IMR-90 (cell line): ENCODE measurements at regions not wholly inside any gene's neighbourhood (a gene's known extent, or its start where the extent isn't known, plus 50 kb on each side); places are given as distances from the start of the nearest gene placed in this dataset.

Source experiments
- ATAC-seq: fragments of 200-7000 bp; cut with Tn5 transposase; 2 replicates; pipeline ENCODE4 v1.9.1; 2020; ENCODE audit warnings: low read depth, mild to moderate bottlenecking, moderate library complexity
- BruUV-seq: library from RNA; stranded (reverse); fragments of 400-500 nt; replicated peaks from 2 replicates; lab custom pipeline; 2021; lab: Mats Ljungman, UMichigan
- CTCF ChIA-PET: fragments of 300-600 bp; formaldehyde crosslinking; extraction: SDS; loops from one replicate; lab custom pipeline; 2021; ENCODE audit warnings: antibody characterized with exemption; lab: Yijun Ruan, JAX
- POLR2A ChIA-PET: fragments of 300-600 bp; sonication (Branson Sonifier 250); formaldehyde crosslinking; loops from one replicate; lab custom pipeline; 2022; ENCODE audit warnings: antibody characterized with exemption; ENCODE audit not compliant: unreplicated experiment; lab: Charles Lee
- DNase-seq: peaks from one replicate; pipeline ENCODE4 v3.0.0; 2013
- H2AFZ ChIP-seq: replicated peaks from 2 replicates; pipeline ENCODE3; 2013; ENCODE audit warnings: low read length, mild to moderate bottlenecking; ENCODE audit not compliant: poor library complexity
- H2AK5ac ChIP-seq: 2 replicates; pipeline ENCODE4 v1.6.1; 2013; ENCODE audit warnings: low read depth, low read length, inconsistent platforms
- H2AK9ac ChIP-seq: replicated peaks from 2 replicates; pipeline ENCODE3; 2013; ENCODE audit warnings: mild to moderate bottlenecking, low read depth, low read length, moderate library complexity; ENCODE audit not compliant: poor library complexity
- H2BK120ac ChIP-seq: 2 replicates; pipeline ENCODE4 v1.6.1; 2013; ENCODE audit warnings: low read depth, low read length, inconsistent platforms
- H2BK15ac ChIP-seq: 3 replicates; pipeline ENCODE4 v1.6.1; 2013; ENCODE audit warnings: low read depth, low read length, inconsistent platforms
- H2BK20ac ChIP-seq: 2 replicates; pipeline ENCODE4 v1.6.1; 2013; ENCODE audit warnings: low read depth, mild to moderate bottlenecking, inconsistent platforms, low read length, moderate library complexity
- H2BK5ac ChIP-seq: 2 replicates; pipeline ENCODE4 v1.6.1; 2013; ENCODE audit warnings: mild to moderate bottlenecking, low read depth, low read length, inconsistent platforms; ENCODE audit not compliant: poor library complexity, severe bottlenecking
- H3K14ac ChIP-seq: replicated peaks from 2 replicates; pipeline ENCODE4 v1.6.1; 2013; ENCODE audit warnings: low read depth, low read length, inconsistent platforms
- H3K18ac ChIP-seq: 2 replicates; pipeline ENCODE4 v1.6.1; 2013; ENCODE audit warnings: low read depth, low read length, control low read depth
- H3K23ac ChIP-seq: 2 replicates; pipeline ENCODE4 v1.6.1; 2013; ENCODE audit warnings: low read depth, low read length, inconsistent platforms
- H3K27ac ChIP-seq: 2 replicates; pipeline ENCODE4 v1.5.1; 2013; ENCODE audit warnings: mild to moderate bottlenecking, control low read depth, low read length; ENCODE audit not compliant: insufficient read depth
- H3K27me3 ChIP-seq: 2 replicates; pipeline ENCODE4 v1.6.1; 2013; ENCODE audit warnings: low read length; ENCODE audit not compliant: control insufficient read depth, insufficient read depth
- H3K36me3 ChIP-seq: 2 replicates; pipeline ENCODE4 v1.6.1; 2013; ENCODE audit warnings: low read length, mixed read lengths; ENCODE audit not compliant: control insufficient read depth, insufficient read depth
- H3K4ac ChIP-seq: 2 replicates; pipeline ENCODE4 v1.6.1; 2013; ENCODE audit warnings: low read depth, low read length, inconsistent platforms
- H3K4me1 ChIP-seq: 2 replicates; pipeline ENCODE4 v1.6.1; 2013; ENCODE audit warnings: low read length, mixed read lengths; ENCODE audit not compliant: control insufficient read depth, insufficient read depth
- H3K4me2 ChIP-seq: 2 replicates; pipeline ENCODE4 v1.6.1; 2013; ENCODE audit warnings: low read depth, mild to moderate bottlenecking, control low read depth, low read length, moderate library complexity
- H3K4me3 ChIP-seq: 2 replicates; pipeline ENCODE4 v1.5.1; 2013; ENCODE audit warnings: low read depth, mild to moderate bottlenecking, control low read depth, low read length, moderate library complexity; ENCODE audit not compliant: insufficient read depth
- H3K56ac ChIP-seq: 2 replicates; pipeline ENCODE4 v1.6.1; 2013; ENCODE audit warnings: low read length, inconsistent platforms; ENCODE audit not compliant: insufficient read depth; ENCODE audit errors: extremely low read depth
- H3K79me1 ChIP-seq, 2 experiments: 2 replicates each; pipeline ENCODE4 v1.6.1; 2013; ENCODE audit warnings: low read length in 2 of 2, inconsistent platforms in 1 of 2, low read depth in 1 of 2
- H3K9ac ChIP-seq: 2 replicates; pipeline ENCODE4 v1.6.1; 2013; ENCODE audit warnings: low read depth, low read length, control low read depth
- H3K9me1 ChIP-seq: 2 replicates; pipeline ENCODE4 v1.6.1; 2013; ENCODE audit warnings: low read length, inconsistent platforms; ENCODE audit not compliant: insufficient read depth
- H3K9me3 ChIP-seq: 2 replicates; pipeline ENCODE4 v1.6.1; 2013; ENCODE audit warnings: low read length; ENCODE audit not compliant: control insufficient read depth, insufficient read depth
- H4K20me1 ChIP-seq: 2 replicates; pipeline ENCODE4 v1.6.1; 2013; ENCODE audit warnings: low read length, inconsistent platforms; ENCODE audit not compliant: insufficient read depth
- H4K5ac ChIP-seq: 2 replicates; pipeline ENCODE4 v1.6.1; 2013; ENCODE audit warnings: mild to moderate bottlenecking, low read depth, low read length, control low read depth
- H4K8ac ChIP-seq, 2 experiments: 2 replicates each; pipeline ENCODE4 v1.6.1; 2013; ENCODE audit warnings: low read depth in 2 of 2, low read length in 2 of 2, control low read depth in 1 of 2, inconsistent platforms in 1 of 2
- H4K91ac ChIP-seq: 2 replicates; pipeline ENCODE4 v1.6.1; 2013; ENCODE audit warnings: low read depth, low read length, inconsistent platforms; ENCODE audit not compliant: insufficient read depth
- CHD1 ChIP-seq: IDR thresholded peaks from 2 replicates; pipeline ENCODE4 v1.6.1; 2012; ENCODE audit warnings: low read depth, low read length, improper control_type of control experiment
- CTCF ChIP-seq: conservative IDR thresholded peaks from 2 replicates; pipeline ENCODE4 v1.5.1; 2012; ENCODE audit warnings: mild to moderate bottlenecking, low read depth, low read length, improper control_type of control experiment
- FOS ChIP-seq: fragments of 150-350 bp; IDR thresholded peaks from 2 replicates; pipeline ENCODE4 v1.6.1; 2016; ENCODE audit warnings: low read depth, low read length
- MAFK ChIP-seq: IDR thresholded peaks from 2 replicates; pipeline ENCODE4 v1.6.1; 2012; ENCODE audit warnings: low read depth, low read length, improper control_type of control experiment
- WGBS, 2 experiments: methylation state at CpG; one replicate each; pipeline versions ENCODE4 v1.1.5 to v1.1.7; 2013; ENCODE audit warnings: missing lambda C conversion rate in 2 of 2; ENCODE audit not compliant: insufficient read length in 1 of 2; ENCODE audit errors: extremely low coverage in 2 of 2; 5-methylcytosine and 5-hydroxymethylcytosine counted together
- dilution Hi-C: fragments of 300-500 bp; cut with HindIII; formaldehyde crosslinking; loops from one replicate; pipeline ENCODE4 v1.14.3; 2018; ENCODE audit warnings: low sequenced_read_pairs; ENCODE audit not compliant: unreplicated experiment
- in situ Hi-C: fragments of 300-500 bp; cut with MboI; formaldehyde crosslinking; loops from 3 replicates; pipeline ENCODE4 v1.14.3; 2019; ENCODE audit warnings: low sequenced_read_pairs, inconsistent platforms, mixed read lengths
- intact Hi-C: fragments of 100-400 bp; cut with micrococcal nuclease; formaldehyde crosslinking; loops from 2 replicates; pipeline ENCODE4 v1.10.0; 2022

DNA sequence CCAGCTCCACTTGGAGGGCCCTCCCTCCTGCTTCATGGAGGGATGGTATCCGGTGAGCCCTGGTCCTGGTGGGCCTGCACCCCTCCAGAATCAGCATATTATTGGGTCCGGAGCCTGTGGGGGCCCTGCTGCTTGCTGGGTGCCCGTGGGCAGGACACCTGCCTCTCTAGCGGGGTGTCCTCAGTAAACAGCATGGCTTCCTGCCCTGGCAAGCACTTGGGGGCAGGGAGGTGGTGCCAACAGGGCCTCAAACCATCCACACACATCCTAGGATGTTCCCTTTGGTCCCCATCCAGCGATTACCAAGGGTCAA lies 108.3 kb downstream of the CTTN start:
- Histone ChIP-seq H3K79me1 (no peaks in the 10 kb centered on the region), H2BK120ac (no peak overlapping the region), H3K56ac (no peak overlapping the region), H3K14ac (no peak overlapping the region), H2BK15ac (no peak overlapping the region), H3K36me3 (no peaks in the 10 kb centered on the region), H4K5ac (no peak overlapping the region), H3K4me3 (no peak overlapping the region), H2BK5ac (no peak overlapping the region), H3K27ac (no peak overlapping the region), H4K91ac (no peak overlapping the region), H3K4me1 (no peaks in the 10 kb centered on the region), H2AFZ (no peak overlapping the region), H3K23ac (no peak overlapping the region), H4K8ac (no peak overlapping the region), H3K9me1 (no peaks in the 10 kb centered on the region), H2AK5ac (no peak overlapping the region), H3K4ac (no peak overlapping the region), H4K20me1 (peaks cover 3% of the 10 kb centered on the region; the same call in 1 of the 2 replicates), H3K27me3 (peaks cover 3% of the 10 kb centered on the region; the same call in 1 of the 2 replicates), H3K9me3 (no peaks in the 10 kb centered on the region), H3K4me2 (no peak overlapping the region), H2BK20ac (no peak overlapping the region), H3K18ac (no peak overlapping the region), H3K9ac (no peak overlapping the region), H2AK9ac (no peak overlapping the region)
- in situ Hi-C loops: no loop called here
- DNase-seq (no peak), ATAC-seq (no peak)
- no CpG with 5 or more reads among the region's 5 CpGs for WGBS, 2 experiments
- TF ChIP-seq CTCF (no peak), MAFK (no peak), CHD1 (no peak), FOS (no peak)
- CTCF ChIA-PET: interaction anchor here (0.6 kb wide), 1 partner anchor 52 kb away, joined by 6 read pairs; no protein-coding TSS in a partner anchor
- intact Hi-C loops: no loop called here
- BruUV-seq: no TSS peak
- dilution Hi-C loops: no loop called here
- POLR2A ChIA-PET: no interaction called here
